WTC11 (cell line): ENCODE measurements at regions not wholly inside any gene's neighbourhood (a gene's known extent, or its start where the extent isn't known, plus 50 kb on each side); places are given as distances from the start of the nearest gene placed in this dataset.

Source experiments
- ATAC-seq: fragments of 200-7000 bp; cut with Tn5 transposase; 2 replicates; pipeline ENCODE4 v1.10.0; 2021; ENCODE audit warnings: mild to moderate bottlenecking, moderate library complexity
- CTCF ChIA-PET: fragments of 300-600 bp; sonication (Branson Sonifier 250); formaldehyde crosslinking; loops from one replicate; lab custom pipeline; 2021; ENCODE audit warnings: antibody characterized with exemption; lab: Charles Lee
- POLR2A ChIA-PET: fragments of 350-600 bp; sonication (Branson Sonifier 250); formaldehyde crosslinking; loops from one replicate; lab custom pipeline; 2021; ENCODE audit warnings: antibody characterized with exemption; lab: Charles Lee
- DNase-seq: peaks from one replicate; pipeline ENCODE4 v3.0.0; 2021; ENCODE audit warnings: low spot score
- H3K27ac Mint-ChIP-seq: 2 replicates; pipeline ENCODE4 v1.8.0; 2021; ENCODE audit warnings: mixed read lengths
- H3K27me3 Mint-ChIP-seq: 2 replicates; pipeline ENCODE4 v1.8.0; 2021; ENCODE audit warnings: low read depth, mild to moderate bottlenecking, moderate library complexity, mixed read lengths
- H3K36me3 Mint-ChIP-seq: 2 replicates; pipeline ENCODE4 v1.8.0; 2021; ENCODE audit warnings: mixed read lengths
- H3K4me1 Mint-ChIP-seq: 2 replicates; pipeline ENCODE4 v1.8.0; 2022; ENCODE audit warnings: mixed read lengths
- H3K4me3 Mint-ChIP-seq: 2 replicates; pipeline ENCODE4 v1.8.0; 2021; ENCODE audit warnings: mild to moderate bottlenecking, moderate library complexity, mixed read lengths
- H3K9me3 Mint-ChIP-seq: 2 replicates; pipeline ENCODE4 v1.8.0; 2021; ENCODE audit warnings: mixed read lengths
- ARID4B ChIP-seq: sonication (generic); formaldehyde crosslinking; IDR thresholded peaks from 2 replicates; pipeline ENCODE4 v1.8.0; 2023; ENCODE audit warnings: missing genetic modification reagents, mild to moderate bottlenecking, borderline replicate concordance
- ATF1 ChIP-seq: sonication (generic); formaldehyde crosslinking; IDR thresholded peaks from 2 replicates; pipeline ENCODE4 v1.8.1; 2023; ENCODE audit warnings: mild to moderate bottlenecking, moderate library complexity, missing genetic modification reagents
- CREB1 ChIP-seq: sonication (generic); formaldehyde crosslinking; IDR thresholded peaks from 2 replicates; pipeline ENCODE4 v1.8.0; 2023; ENCODE audit warnings: mild to moderate bottlenecking, missing genetic modification reagents
- E2F4 ChIP-seq: sonication (generic); formaldehyde crosslinking; IDR thresholded peaks from 2 replicates; pipeline ENCODE4 v1.8.1; 2022; ENCODE audit warnings: low read depth, mild to moderate bottlenecking, moderate library complexity, missing genetic modification reagents, borderline replicate concordance
- ESRRA ChIP-seq: sonication (generic); formaldehyde crosslinking; IDR thresholded peaks from 2 replicates; pipeline ENCODE4 v1.8.1; 2022; ENCODE audit warnings: mild to moderate bottlenecking, missing genetic modification reagents, borderline replicate concordance
- FOXJ3 ChIP-seq: sonication (generic); formaldehyde crosslinking; IDR thresholded peaks from 2 replicates; pipeline ENCODE4 v1.9.0; 2021; ENCODE audit warnings: missing genetic modification reagents, mild to moderate bottlenecking, borderline replicate concordance
- GRHL2 ChIP-seq: fragments of 250-450 bp; sonication (Bioruptor Pico); IDR thresholded peaks from 2 replicates; pipeline ENCODE4 v1.8.0; 2022; ENCODE audit warnings: mild to moderate bottlenecking, moderate library complexity; ENCODE audit not compliant: insufficient replicate concordance, severe bottlenecking
- GTF2I ChIP-seq: fragments of 250-450 bp; sonication (Bioruptor Pico); conservative IDR thresholded peaks from 2 replicates; pipeline ENCODE4 v1.4.0; 2021; ENCODE audit warnings: mild to moderate bottlenecking
- JUN ChIP-seq: sonication (generic); formaldehyde crosslinking; IDR thresholded peaks from 2 replicates; pipeline ENCODE4 v1.8.0; 2023; ENCODE audit warnings: mild to moderate bottlenecking, missing genetic modification reagents
- MXD4 ChIP-seq: fragments of 250-450 bp; sonication (Bioruptor Pico); IDR thresholded peaks from 2 replicates; pipeline ENCODE4 v1.8.0; 2021; ENCODE audit warnings: mild to moderate bottlenecking, moderate library complexity, borderline replicate concordance
- MYBL2 ChIP-seq: sonication (generic); formaldehyde crosslinking; IDR thresholded peaks from 2 replicates; pipeline ENCODE4 v1.8.1; 2023; ENCODE audit warnings: mild to moderate bottlenecking, moderate library complexity, missing genetic modification reagents
- SMAD3 ChIP-seq: sonication (generic); formaldehyde crosslinking; IDR thresholded peaks from 2 replicates; pipeline ENCODE4 v1.8.0; 2022; ENCODE audit warnings: missing genetic modification reagents, mild to moderate bottlenecking, borderline replicate concordance
- ZNF219 ChIP-seq: sonication (generic); formaldehyde crosslinking; IDR thresholded peaks from 2 replicates; pipeline ENCODE4 v1.8.0; 2023; ENCODE audit warnings: missing genetic modification reagents, mild to moderate bottlenecking, borderline replicate concordance
- ZNF512 ChIP-seq: sonication (generic); formaldehyde crosslinking; IDR thresholded peaks from 2 replicates; pipeline ENCODE4 v1.8.1; 2022; ENCODE audit warnings: missing genetic modification reagents, borderline replicate concordance
- ZNF671 ChIP-seq: fragments of 250-450 bp; sonication (Bioruptor Pico); IDR thresholded peaks from 2 replicates; pipeline ENCODE4 v1.8.0; 2021; ENCODE audit warnings: mild to moderate bottlenecking
- TF ChIP-seq, protein P1 (sequence below): sonication (generic); formaldehyde crosslinking; IDR thresholded peaks from 2 replicates; pipeline ENCODE4 v1.8.1; 2022; ENCODE audit warnings: low read depth, missing genetic modification reagents, borderline replicate concordance
- TF ChIP-seq, protein P2 (sequence below): sonication (generic); formaldehyde crosslinking; IDR thresholded peaks from 2 replicates; pipeline ENCODE4 v1.8.1; 2023; ENCODE audit warnings: mild to moderate bottlenecking, missing genetic modification reagents, borderline replicate concordance
- TF ChIP-seq, protein P3 (sequence below): fragments of 250-450 bp; sonication (Bioruptor Pico); IDR thresholded peaks from 2 replicates; pipeline ENCODE4 v1.9.0; 2021; ENCODE audit warnings: mild to moderate bottlenecking

DNA sequence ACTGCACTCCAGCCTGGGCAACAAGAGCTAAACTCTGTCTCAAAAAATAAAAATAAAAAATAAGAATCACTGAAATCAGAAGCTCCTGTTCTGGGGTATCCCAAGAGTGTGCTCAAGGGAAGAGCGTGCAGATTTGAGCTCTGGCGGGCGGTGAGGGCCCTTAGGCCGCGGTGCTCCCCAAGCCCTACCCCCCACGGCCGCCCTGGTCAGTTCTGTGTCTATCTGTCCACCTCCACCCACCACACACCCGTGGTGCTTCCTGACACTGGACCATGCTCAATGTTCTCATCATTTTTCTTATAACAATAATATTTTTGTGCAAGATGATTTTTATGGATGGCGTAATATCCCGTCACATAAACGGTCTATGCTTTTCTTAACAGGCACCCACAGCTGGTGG is 71.1 kb downstream of the RTL6 start:
- ATAC-seq = no peak
- ChIA-PET POLR2A (no interaction called here), CTCF (interaction anchor here (1.1 to 1.5 kb wide), 2 partner anchors 18 to 199 kb away, joined by 3 read pairs; no protein-coding TSS in a partner anchor)
- H3K27ac Mint-ChIP-seq = no peak overlapping the region
- no peaks in the 10 kb centered on the region for H3K9me3 Mint-ChIP-seq
- no peak overlapping the region for H3K4me3 Mint-ChIP-seq
- H3K4me1 Mint-ChIP-seq = peaks cover 20% of the 10 kb centered on the region
- no peaks in the 10 kb centered on the region for H3K27me3 Mint-ChIP-seq
- TF ChIP-seq, protein P1, sequence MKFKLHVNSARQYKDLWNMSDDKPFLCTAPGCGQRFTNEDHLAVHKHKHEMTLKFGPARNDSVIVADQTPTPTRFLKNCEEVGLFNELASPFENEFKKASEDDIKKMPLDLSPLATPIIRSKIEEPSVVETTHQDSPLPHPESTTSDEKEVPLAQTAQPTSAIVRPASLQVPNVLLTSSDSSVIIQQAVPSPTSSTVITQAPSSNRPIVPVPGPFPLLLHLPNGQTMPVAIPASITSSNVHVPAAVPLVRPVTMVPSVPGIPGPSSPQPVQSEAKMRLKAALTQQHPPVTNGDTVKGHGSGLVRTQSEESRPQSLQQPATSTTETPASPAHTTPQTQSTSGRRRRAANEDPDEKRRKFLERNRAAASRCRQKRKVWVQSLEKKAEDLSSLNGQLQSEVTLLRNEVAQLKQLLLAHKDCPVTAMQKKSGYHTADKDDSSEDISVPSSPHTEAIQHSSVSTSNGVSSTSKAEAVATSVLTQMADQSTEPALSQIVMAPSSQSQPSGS (CRISPR knock-in tag) = no peak
- TF ChIP-seq, protein P2, sequence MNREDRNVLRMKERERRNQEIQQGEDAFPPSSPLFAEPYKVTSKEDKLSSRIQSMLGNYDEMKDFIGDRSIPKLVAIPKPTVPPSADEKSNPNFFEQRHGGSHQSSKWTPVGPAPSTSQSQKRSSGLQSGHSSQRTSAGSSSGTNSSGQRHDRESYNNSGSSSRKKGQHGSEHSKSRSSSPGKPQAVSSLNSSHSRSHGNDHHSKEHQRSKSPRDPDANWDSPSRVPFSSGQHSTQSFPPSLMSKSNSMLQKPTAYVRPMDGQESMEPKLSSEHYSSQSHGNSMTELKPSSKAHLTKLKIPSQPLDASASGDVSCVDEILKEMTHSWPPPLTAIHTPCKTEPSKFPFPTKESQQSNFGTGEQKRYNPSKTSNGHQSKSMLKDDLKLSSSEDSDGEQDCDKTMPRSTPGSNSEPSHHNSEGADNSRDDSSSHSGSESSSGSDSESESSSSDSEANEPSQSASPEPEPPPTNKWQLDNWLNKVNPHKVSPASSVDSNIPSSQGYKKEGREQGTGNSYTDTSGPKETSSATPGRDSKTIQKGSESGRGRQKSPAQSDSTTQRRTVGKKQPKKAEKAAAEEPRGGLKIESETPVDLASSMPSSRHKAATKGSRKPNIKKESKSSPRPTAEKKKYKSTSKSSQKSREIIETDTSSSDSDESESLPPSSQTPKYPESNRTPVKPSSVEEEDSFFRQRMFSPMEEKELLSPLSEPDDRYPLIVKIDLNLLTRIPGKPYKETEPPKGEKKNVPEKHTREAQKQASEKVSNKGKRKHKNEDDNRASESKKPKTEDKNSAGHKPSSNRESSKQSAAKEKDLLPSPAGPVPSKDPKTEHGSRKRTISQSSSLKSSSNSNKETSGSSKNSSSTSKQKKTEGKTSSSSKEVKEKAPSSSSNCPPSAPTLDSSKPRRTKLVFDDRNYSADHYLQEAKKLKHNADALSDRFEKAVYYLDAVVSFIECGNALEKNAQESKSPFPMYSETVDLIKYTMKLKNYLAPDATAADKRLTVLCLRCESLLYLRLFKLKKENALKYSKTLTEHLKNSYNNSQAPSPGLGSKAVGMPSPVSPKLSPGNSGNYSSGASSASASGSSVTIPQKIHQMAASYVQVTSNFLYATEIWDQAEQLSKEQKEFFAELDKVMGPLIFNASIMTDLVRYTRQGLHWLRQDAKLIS (CRISPR knock-in tag) = no peak
- TF ChIP-seq ZNF671 (CRISPR knock-in tag) = no peak
- TF ChIP-seq JUN (CRISPR knock-in tag) = no peak
- no peak for TF ChIP-seq ATF1
- no peak for TF ChIP-seq CREB1 (CRISPR knock-in tag)
- no peak for TF ChIP-seq SMAD3 (CRISPR knock-in tag)
- no peak for TF ChIP-seq FOXJ3
- TF ChIP-seq ZNF219 (CRISPR knock-in tag) = no peak
- TF ChIP-seq GTF2I (CRISPR knock-in tag) = no peak
- no peak for TF ChIP-seq E2F4 (CRISPR knock-in tag)
- no peak for TF ChIP-seq MYBL2 (CRISPR knock-in tag)
- no peak for TF ChIP-seq ESRRA (CRISPR knock-in tag)
- no peak for TF ChIP-seq MXD4 (CRISPR knock-in tag)
- TF ChIP-seq GRHL2 (CRISPR knock-in tag) = no peak
- TF ChIP-seq, protein P3, sequence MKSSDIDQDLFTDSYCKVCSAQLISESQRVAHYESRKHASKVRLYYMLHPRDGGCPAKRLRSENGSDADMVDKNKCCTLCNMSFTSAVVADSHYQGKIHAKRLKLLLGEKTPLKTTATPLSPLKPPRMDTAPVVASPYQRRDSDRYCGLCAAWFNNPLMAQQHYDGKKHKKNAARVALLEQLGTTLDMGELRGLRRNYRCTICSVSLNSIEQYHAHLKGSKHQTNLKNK (CRISPR knock-in tag) = no peak
- TF ChIP-seq ZNF512 (CRISPR knock-in tag) = no peak
- no peak for TF ChIP-seq ARID4B (CRISPR knock-in tag)
- no peaks in the 10 kb centered on the region for H3K36me3 Mint-ChIP-seq
- no peak for DNase-seq
